Hepatocyte (in vitro differentiated cells): ENCODE measurements at regions not wholly inside any gene's neighbourhood (a gene's known extent, or its start where the extent isn't known, plus 50 kb on each side); places are given as distances from the start of the nearest gene placed in this dataset.

Source experiments
- EZH2 ChIP-seq: fragments of 200-600 bp; sonication (generic); IDR thresholded peaks from 2 replicates; pipeline ENCODE4 v1.6.1; 2016; ENCODE audit warnings: antibody characterized with exemption, mild to moderate bottlenecking, borderline replicate concordance
- EZH2phosphoT487 ChIP-seq: fragments of 200-600 bp; sonication (generic); IDR thresholded peaks from one replicate; pipeline ENCODE4 v1.6.1; 2018; ENCODE audit warnings: antibody characterized with exemption, mild to moderate bottlenecking, low read depth, moderate library complexity; ENCODE audit not compliant: unreplicated experiment, severe bottlenecking
- TF ChIP-seq, protein P1 (sequence below): fragments of 200-600 bp; sonication (generic); IDR thresholded peaks from 2 replicates; pipeline ENCODE4 v1.5.1; 2016; ENCODE audit warnings: antibody characterized with exemption, mild to moderate bottlenecking; ENCODE audit not compliant: poor library complexity

- TF ChIP-seq EZH2 (no peak), EZH2phosphoT487 (no peak)
- TF ChIP-seq, protein P1, sequence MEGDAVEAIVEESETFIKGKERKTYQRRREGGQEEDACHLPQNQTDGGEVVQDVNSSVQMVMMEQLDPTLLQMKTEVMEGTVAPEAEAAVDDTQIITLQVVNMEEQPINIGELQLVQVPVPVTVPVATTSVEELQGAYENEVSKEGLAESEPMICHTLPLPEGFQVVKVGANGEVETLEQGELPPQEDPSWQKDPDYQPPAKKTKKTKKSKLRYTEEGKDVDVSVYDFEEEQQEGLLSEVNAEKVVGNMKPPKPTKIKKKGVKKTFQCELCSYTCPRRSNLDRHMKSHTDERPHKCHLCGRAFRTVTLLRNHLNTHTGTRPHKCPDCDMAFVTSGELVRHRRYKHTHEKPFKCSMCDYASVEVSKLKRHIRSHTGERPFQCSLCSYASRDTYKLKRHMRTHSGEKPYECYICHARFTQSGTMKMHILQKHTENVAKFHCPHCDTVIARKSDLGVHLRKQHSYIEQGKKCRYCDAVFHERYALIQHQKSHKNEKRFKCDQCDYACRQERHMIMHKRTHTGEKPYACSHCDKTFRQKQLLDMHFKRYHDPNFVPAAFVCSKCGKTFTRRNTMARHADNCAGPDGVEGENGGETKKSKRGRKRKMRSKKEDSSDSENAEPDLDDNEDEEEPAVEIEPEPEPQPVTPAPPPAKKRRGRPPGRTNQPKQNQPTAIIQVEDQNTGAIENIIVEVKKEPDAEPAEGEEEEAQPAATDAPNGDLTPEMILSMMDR = no peak
These were observed 416.8 kb downstream of the LRATD1 start for GRCh38 chr2:15049096-15049993.
